Inferior parietal cortex (tissue), 1 donor: ENCODE measurements at regions not wholly inside any gene's neighbourhood (a gene's known extent, or its start where the extent isn't known, plus 50 kb on each side); places are given as distances from the start of the nearest gene placed in this dataset.

Experiments
- DNase-seq: peaks from one replicate; pipeline ENCODE4 v3.0.0-alpha.2; 2016; ENCODE audit errors: extremely low spot score

DNA sequence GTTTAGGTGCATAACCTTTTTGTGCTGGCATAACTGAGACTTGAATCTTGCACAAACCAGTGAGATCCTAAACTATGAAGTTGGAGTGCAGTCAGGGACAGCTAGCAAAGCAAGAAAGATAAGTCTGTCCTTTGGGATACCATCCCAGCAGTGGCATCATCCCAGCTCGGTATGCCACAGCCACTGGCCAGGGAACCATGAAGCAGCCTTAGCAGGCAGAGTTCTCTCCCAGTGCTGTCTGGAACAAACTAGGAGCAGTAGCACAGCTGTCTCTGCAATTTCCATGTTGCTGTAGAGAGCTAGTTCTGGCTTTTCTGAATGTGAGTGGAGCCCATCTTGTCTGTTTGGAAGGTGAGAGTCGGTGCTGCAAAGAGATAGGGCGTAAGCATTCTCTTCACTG, 130.3 kb downstream of the DTWD1 start:
- no peak for DNase-seq

DNA sequence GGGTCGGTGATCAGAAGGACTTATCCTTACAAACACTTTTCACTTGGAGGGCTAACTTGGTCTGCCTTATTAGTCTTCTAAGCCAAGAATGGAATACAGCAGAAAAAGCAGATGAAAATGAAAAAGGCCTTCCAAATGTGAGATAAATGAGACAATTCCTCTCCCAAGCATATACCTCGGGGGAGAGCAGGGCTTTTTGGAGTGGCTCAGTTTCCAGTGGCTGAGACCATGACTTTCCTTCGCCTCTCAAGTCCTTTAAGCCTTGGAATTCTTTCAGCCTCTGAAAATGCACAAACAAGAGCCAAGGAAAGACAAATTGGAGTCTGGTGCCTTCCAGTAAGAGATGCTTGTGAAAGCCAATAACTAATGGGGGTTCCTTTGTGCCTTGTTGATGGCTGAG, 130.9 kb downstream of the DTWD1 start:
- DNase-seq = no peak

DNA sequence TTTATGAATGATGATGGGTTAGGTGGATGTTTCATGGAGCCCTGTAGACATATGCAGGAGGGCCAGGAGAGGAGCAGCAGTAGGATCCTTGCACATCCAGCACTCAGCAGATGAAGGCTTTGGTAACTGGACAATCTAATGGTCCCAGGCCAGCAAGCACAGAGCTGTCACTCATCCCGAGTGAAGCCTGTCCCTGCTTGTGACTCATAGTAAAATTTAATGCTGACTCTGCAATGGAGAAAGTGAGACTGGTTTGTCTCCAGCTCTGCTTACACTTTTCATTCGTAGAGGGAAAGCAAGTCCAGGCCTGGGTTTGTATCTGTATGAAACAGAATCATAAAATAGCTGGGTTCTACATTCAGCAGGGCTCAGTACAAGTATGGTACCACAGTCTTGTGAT, 131.7 kb downstream of the DTWD1 start:
- no peak for DNase-seq

DNA sequence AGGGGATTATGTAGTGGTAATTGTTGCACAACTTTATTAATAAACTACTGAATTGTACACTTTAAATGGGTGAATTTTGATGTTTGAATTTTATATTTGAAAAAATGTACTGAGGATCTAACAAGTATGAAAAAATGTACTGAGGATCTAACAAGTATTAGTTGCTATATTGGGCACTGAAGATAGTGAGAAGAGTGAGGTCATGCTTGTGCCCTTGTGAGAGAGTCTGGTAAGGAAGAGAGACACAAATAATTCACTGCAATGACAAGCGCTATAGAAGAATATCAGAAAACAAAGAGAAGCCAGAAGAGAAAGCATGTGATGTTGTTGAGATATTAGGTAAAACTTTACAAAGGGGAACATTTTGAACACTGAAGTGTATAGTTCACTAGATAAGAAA, 137.6 kb downstream of the DTWD1 start:
- no peak for DNase-seq

DNA sequence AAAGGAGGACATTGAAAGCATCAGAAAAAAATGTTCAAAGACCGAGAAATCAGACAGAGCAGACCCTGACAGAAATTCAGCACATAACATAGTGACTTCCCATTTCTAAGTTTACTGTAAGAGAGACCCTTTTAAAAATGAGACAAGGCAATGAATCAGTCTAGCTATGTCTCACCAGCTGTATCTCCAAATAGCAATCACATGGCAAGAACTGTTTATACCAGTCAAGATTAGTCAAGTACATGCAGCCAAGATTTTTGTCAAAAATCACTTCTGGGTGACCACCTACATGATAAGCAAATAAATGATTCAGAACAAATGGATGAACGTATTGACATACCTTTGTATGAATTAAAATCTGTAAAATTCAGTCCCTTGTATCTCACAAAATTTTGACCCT, 138.0 kb downstream of the DTWD1 start:
- no peak for DNase-seq

DNA sequence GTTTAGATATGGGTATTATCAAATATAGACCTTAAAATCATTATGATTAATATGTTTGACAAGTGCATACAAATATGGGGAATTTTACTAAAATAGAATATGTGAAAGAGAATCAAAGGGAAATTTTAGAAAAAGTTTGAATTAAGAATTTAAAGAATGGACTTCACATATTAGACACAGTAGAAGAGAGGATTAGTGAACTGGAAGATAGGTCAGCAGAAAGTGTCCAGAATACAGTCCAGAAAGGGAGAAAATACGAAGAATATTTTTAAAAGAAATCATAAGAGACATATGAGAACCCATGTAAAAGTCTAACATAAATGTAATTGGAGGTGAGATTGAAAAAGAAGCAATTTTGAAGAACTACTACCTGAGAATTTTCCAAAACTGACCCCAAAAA, 139.9 kb downstream of the DTWD1 start:
- DNase-seq = no peak

DNA sequence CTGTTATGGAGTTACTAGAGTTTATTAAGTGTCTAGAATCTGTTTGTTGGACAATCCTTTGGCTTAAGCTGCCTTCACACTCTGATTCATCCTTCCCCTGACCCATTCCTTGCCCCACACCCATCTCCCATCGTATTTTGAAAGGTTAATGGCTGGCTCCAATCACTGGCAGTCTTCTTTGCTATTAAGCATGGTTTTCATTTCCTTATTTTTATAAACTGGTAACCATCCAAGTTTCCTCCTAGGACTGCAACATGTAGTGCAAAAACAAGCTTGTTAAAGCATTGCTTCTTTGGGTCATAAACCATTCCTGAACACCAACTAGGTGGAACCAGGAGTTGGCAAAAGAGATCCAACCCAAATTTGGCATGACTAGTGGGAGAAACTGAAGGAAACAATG, 148.4 kb downstream of the DTWD1 start:
- no peak for DNase-seq

DNA sequence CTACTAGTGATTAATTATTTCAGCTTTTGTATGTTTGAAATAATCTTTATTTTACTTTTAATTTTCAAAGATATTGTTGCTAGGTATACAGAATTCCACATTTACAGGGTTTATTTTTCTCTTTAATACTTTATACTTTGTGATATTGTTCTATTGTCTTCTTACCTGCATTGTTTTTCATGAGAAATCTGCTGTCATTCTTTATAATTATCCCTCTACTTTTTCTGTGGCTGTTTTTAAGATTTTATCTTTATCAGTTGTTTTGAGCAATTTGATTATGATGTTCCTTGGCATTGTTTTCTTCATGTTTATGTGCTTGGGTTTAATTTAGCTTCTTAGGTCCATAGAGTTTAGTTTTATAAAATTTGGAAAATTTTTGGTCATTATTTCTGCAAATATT, 168.6 kb downstream of the DTWD1 start:
- no peak for DNase-seq

DNA sequence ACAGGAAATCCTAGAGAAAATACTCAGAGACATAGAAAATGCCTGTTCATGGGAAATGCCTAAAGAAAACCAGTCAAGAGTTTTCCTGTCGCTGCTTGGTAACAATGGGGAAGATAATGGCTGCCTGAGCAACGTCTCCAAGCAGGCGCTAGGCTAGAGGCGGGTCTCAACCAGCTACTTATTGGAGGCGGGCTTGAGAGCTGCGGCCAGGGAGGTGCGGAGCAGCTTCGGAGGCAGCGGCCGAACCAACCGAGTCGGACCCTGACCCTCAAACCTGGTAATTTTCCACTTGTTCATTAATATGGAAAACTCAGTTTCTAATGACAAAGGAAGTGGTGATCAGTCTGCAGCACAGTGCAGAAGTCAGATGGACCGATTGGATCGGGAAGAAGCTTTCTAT, 173.1 kb downstream of the DTWD1 start:
- no peak for DNase-seq

DNA sequence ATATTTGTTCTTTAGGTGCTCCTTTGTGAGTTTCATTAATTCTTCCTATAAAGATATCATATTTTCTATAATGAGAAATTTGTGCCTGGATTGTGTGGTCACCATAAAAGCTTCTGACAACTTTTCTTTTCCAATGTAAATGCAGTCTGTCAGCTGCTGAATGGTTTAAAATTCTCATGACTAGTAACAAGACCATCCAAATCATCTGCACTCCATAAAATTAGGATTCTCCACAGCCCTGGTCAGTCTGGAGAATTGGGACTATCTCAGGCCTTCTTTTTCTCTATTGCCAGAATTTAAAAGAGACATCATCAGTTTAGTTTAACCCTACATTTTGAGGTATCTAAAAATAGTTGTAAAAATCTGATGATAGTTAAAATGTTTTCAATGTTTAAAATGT, 180.9 kb downstream of the DTWD1 start:
- DNase-seq = no peak
